Peyer's patch (tissue), 4 donors: ENCODE measurements at regions not wholly inside any gene's neighbourhood (a gene's known extent, or its start where the extent isn't known, plus 50 kb on each side); places are given as distances from the start of the nearest gene placed in this dataset.
"Not testable (repeated sequence)": the region's sequence is repeated elsewhere in the genome, so short reads cannot be mapped to it uniquely, and the experiment has no call there.

Source experiments
- POLR2A ChIP-seq, 2 donors: fragments of 450-650 bp; IDR thresholded peaks; one replicate each; pipeline ENCODE4 v1.5.1; 2017; ENCODE audit warnings: antibody characterized with exemption in 2 of 2, mild to moderate bottlenecking in 2 of 2, moderate library complexity in 2 of 2
- TF ChIP-seq, protein P1 (sequence below), 6 experiments: fragments of 450-650 bp in 4 of 6; fragments of 200-600 bp in 2 of 6; sonication (generic) in 1 of 6; IDR thresholded peaks; one replicate each; pipeline ENCODE4 v1.5.1; 2017 to 2019; ENCODE audit warnings: antibody characterized with exemption in 6 of 6, mild to moderate bottlenecking in 3 of 6, moderate library complexity in 1 of 6

DNA sequence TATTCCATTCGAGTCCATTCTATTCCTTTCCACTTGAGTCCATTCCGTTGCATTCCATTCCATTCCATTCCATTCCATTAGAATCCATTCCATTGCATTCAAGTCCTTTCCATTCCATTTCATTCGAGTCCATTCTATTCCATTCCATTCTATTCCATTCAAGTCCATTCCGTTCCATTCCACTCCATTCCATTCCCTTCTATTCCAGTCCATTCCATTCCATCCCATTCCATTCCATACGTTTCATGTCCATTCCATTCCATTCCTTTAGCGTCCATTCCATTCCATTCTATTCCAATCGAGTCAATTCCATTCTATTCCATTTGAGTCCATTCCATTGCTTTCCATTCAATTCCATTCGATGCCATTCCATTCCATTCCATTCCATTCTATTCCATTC is 4804.0 kb upstream of the OR11H1 start:
- TF ChIP-seq, protein P1, sequence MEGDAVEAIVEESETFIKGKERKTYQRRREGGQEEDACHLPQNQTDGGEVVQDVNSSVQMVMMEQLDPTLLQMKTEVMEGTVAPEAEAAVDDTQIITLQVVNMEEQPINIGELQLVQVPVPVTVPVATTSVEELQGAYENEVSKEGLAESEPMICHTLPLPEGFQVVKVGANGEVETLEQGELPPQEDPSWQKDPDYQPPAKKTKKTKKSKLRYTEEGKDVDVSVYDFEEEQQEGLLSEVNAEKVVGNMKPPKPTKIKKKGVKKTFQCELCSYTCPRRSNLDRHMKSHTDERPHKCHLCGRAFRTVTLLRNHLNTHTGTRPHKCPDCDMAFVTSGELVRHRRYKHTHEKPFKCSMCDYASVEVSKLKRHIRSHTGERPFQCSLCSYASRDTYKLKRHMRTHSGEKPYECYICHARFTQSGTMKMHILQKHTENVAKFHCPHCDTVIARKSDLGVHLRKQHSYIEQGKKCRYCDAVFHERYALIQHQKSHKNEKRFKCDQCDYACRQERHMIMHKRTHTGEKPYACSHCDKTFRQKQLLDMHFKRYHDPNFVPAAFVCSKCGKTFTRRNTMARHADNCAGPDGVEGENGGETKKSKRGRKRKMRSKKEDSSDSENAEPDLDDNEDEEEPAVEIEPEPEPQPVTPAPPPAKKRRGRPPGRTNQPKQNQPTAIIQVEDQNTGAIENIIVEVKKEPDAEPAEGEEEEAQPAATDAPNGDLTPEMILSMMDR (IDR thresholded peaks at IDR 0.05) = not testable (repeated sequence)
- TF ChIP-seq POLR2A (IDR thresholded peaks at IDR 0.05) = not testable (repeated sequence)
